OCI-LY1 (cell line): ENCODE measurements at regions not wholly inside any gene's neighbourhood (a gene's known extent, or its start where the extent isn't known, plus 50 kb on each side); places are given as distances from the start of the nearest gene placed in this dataset.

ENCODE experiments used
- H2AFZ ChIP-seq: fragments of 200-600 bp; sonication (generic), shearing (Covaris generic); 2 replicates; pipeline ENCODE4 v1.6.0; 2014; ENCODE audit warnings: antibody characterized with exemption, mild to moderate bottlenecking, low read length
- H3F3A ChIP-seq: fragments of 200-600 bp; sonication (generic), shearing (Covaris generic); 2 replicates; pipeline ENCODE4 v1.6.0; 2014; ENCODE audit warnings: mild to moderate bottlenecking, antibody characterized with exemption, low read length, moderate library complexity; ENCODE audit not compliant: insufficient read depth
- H3K27ac ChIP-seq: fragments of 200-600 bp; sonication (generic); 2 replicates; pipeline ENCODE4 v1.5.1; 2014; ENCODE audit warnings: low read length, mixed run types, mild to moderate bottlenecking, low read depth; ENCODE audit not compliant: poor library complexity, severe bottlenecking
- H3K27me3 ChIP-seq: fragments of 200-600 bp; sonication (generic); 2 replicates; pipeline ENCODE4 v1.6.0; 2014; ENCODE audit warnings: antibody characterized with exemption, mild to moderate bottlenecking, low read length, moderate library complexity; ENCODE audit not compliant: insufficient read depth
- H3K36me3 ChIP-seq: fragments of 200-600 bp; sonication (generic); 2 replicates; pipeline ENCODE4 v1.6.1; 2014; ENCODE audit warnings: mild to moderate bottlenecking, antibody characterized with exemption, low read length, moderate library complexity, mixed read lengths; ENCODE audit not compliant: insufficient read depth
- H3K4me1 ChIP-seq: fragments of 200-600 bp; sonication (generic); 2 replicates; pipeline ENCODE4 v1.5.1; 2014; ENCODE audit warnings: mild to moderate bottlenecking, low read length, moderate library complexity; ENCODE audit not compliant: insufficient read depth, severe bottlenecking
- H3K4me2 ChIP-seq: fragments of 200-600 bp; sonication (generic), shearing (Covaris generic); 2 replicates; pipeline ENCODE4 v1.6.1; 2014; ENCODE audit warnings: low read length
- H3K4me3 ChIP-seq: fragments of 200-600 bp; sonication (generic); 2 replicates; pipeline ENCODE4 v1.5.1; 2014; ENCODE audit warnings: low read length, low read depth, mild to moderate bottlenecking, mixed read lengths; ENCODE audit not compliant: poor library complexity, severe bottlenecking
- H3K79me2 ChIP-seq: fragments of 200-600 bp; shearing (Covaris generic); 2 replicates; pipeline ENCODE4 v1.6.1; 2016; ENCODE audit warnings: mixed run types, low read length, mixed read lengths; ENCODE audit not compliant: insufficient read depth
- H3K9ac ChIP-seq: fragments of 200-600 bp; sonication (generic), shearing (Covaris generic); 2 replicates; pipeline ENCODE4 v1.6.1; 2014; ENCODE audit warnings: mild to moderate bottlenecking, low read length, mixed read lengths
- H3K9me2 ChIP-seq: fragments of 200-600 bp; sonication (generic), shearing (Covaris generic); 2 replicates; pipeline ENCODE4 v1.6.1; 2014; ENCODE audit warnings: low read depth, mild to moderate bottlenecking, low read length, mixed read lengths
- H3K9me3 ChIP-seq: fragments of 200-600 bp; shearing (Covaris generic); 2 replicates; pipeline ENCODE4 v1.6.1; 2014; ENCODE audit warnings: low read length, mixed read lengths
- H4K20me1 ChIP-seq: fragments of 200-600 bp; sonication (generic), shearing (Covaris generic); 2 replicates; pipeline ENCODE4 v1.6.0; 2016; ENCODE audit warnings: mild to moderate bottlenecking, low read length; ENCODE audit not compliant: insufficient read depth
- CTCF ChIP-seq: fragments of 200-600 bp; sonication (generic), shearing (Covaris generic); IDR thresholded peaks from 2 replicates; pipeline ENCODE4 v1.5.1; 2017; ENCODE audit warnings: mild to moderate bottlenecking, antibody characterized with exemption, low read length, moderate library complexity, mixed read lengths
- EZH2 ChIP-seq: fragments of 200-600 bp; sonication (generic), shearing (Covaris generic); IDR thresholded peaks from 2 replicates; pipeline ENCODE4 v1.8.0; 2017; ENCODE audit warnings: borderline replicate concordance, mixed run types, mild to moderate bottlenecking, antibody characterized with exemption, low read length, moderate library complexity, mixed read lengths

- Histone ChIP-seq H2AFZ (no peak overlapping the region), H3K79me2 (no peaks in the 10 kb centered on the region), H3K4me2 (no peak overlapping the region), H3K4me1 (no peaks in the 10 kb centered on the region), H4K20me1 (no peaks in the 10 kb centered on the region), H3K27ac (no peak overlapping the region), H3K9ac (no peak overlapping the region), H3K4me3 (no peak overlapping the region), H3K36me3 (no peaks in the 10 kb centered on the region), H3K9me2 (no peaks in the 10 kb centered on the region), H3K9me3 (no peaks in the 10 kb centered on the region), H3F3A (no peaks in the 10 kb centered on the region), H3K27me3 (0 out of 2 replicates have a peak, but pooled peaks cover 3% of the 10 kb centered on the region)
- TF ChIP-seq CTCF (no peak), EZH2 (no peak)
These were observed 161.4 kb upstream of the GAS1 start for GRCh38 chr9:87108661-87109060.

GRCh38 chr9:87109231-87109631 lies 161.9 kb upstream of the GAS1 start:
- no peaks in the 10 kb centered on the region for H3K4me1 ChIP-seq
- no peaks in the 10 kb centered on the region for H3K79me2 ChIP-seq
- no peaks in the 10 kb centered on the region for H3F3A ChIP-seq
- H3K36me3 ChIP-seq: no peaks in the 10 kb centered on the region
- H3K9me3 ChIP-seq: no peaks in the 10 kb centered on the region
- H3K9ac ChIP-seq: no peak overlapping the region
- H3K27me3 ChIP-seq: 0 out of 2 replicates have a peak, but pooled peaks cover 3% of the 10 kb centered on the region
- no peaks in the 10 kb centered on the region for H3K9me2 ChIP-seq
- no peak overlapping the region for H2AFZ ChIP-seq
- TF ChIP-seq EZH2 (no peak), CTCF (no peak)
- H3K4me2 ChIP-seq: no peak overlapping the region
- no peak overlapping the region for H3K27ac ChIP-seq
- no peak overlapping the region for H3K4me3 ChIP-seq
- H4K20me1 ChIP-seq: no peaks in the 10 kb centered on the region

GRCh38 chr9:87109851-87110250 lies 162.5 kb upstream of the GAS1 start:
- H3K9me2 ChIP-seq: no peaks in the 10 kb centered on the region
- no peaks in the 10 kb centered on the region for H3F3A ChIP-seq
- TF ChIP-seq CTCF: no peak
- no peak for TF ChIP-seq EZH2
- H3K36me3 ChIP-seq: no peaks in the 10 kb centered on the region
- 0 out of 2 replicates have a peak, but pooled peaks cover 3% of the 10 kb centered on the region for H3K27me3 ChIP-seq
- H3K4me3 ChIP-seq: no peak overlapping the region
- H3K79me2 ChIP-seq: no peaks in the 10 kb centered on the region
- H4K20me1 ChIP-seq: no peaks in the 10 kb centered on the region
- H3K27ac ChIP-seq: no peak overlapping the region
- H3K4me2 ChIP-seq: no peak overlapping the region
- H3K4me1 ChIP-seq: no peaks in the 10 kb centered on the region
- H2AFZ ChIP-seq: no peak overlapping the region
- no peak overlapping the region for H3K9ac ChIP-seq
- H3K9me3 ChIP-seq: no peaks in the 10 kb centered on the region
